GM10248 (cell line): ENCODE measurements at regions not wholly inside any gene's neighbourhood (a gene's known extent, or its start where the extent isn't known, plus 50 kb on each side); places are given as distances from the start of the nearest gene placed in this dataset.
"Not testable (repeated sequence)": the region's sequence is repeated elsewhere in the genome, so short reads cannot be mapped to it uniquely, and the experiment has no call there.

Source experiments
- CTCF ChIA-PET: fragments of 300-600 bp; sonication (Branson Sonifier 250); formaldehyde crosslinking; extraction: SDS; loops from one replicate; lab custom pipeline; 2021; ENCODE audit warnings: antibody characterized with exemption; lab: Yijun Ruan, JAX
- POLR2A ChIA-PET: fragments of 350-650 bp; sonication (Branson Sonifier 250); formaldehyde crosslinking; extraction: SDS; loops from one replicate; lab custom pipeline; 2020; ENCODE audit warnings: antibody characterized with exemption; lab: Yijun Ruan, JAX
- DNase-seq: peaks from one replicate; pipeline ENCODE4 v3.0.0; 2012; ENCODE audit errors: extremely low spot score
- TF ChIP-seq, protein P1 (sequence below): IDR thresholded peaks from 2 replicates; pipeline ENCODE4 v1.5.1; 2012; ENCODE audit warnings: mild to moderate bottlenecking, low read depth; ENCODE audit errors: extremely low read depth, missing control alignments, control extremely low read depth

DNA sequence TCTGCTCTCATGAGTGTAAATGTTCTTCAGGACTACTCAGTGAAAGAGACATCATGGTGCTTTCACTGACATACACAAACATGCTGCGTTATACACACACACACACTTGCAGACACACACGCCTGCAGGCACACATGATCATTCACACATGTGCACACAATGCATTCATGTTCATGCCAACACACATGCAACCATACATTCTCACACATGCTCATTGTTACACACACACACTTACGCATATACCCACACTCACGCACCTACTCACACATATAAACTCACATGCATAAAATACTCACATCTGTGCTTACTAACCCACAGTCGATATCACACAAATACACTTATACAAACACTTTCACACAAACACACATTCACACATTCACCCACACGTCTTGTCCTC lies 241.6 kb downstream of the LMX1A start:
- CTCF ChIA-PET, result interaction anchor here (1.0 to 2.6 kb wide), 8 partner anchors 9 to 253 kb away, joined by 3 to 12 read pairs (median 4); no protein-coding TSS in a partner anchor

GRCh38 chr1:165114022-165114888 lies 242.3 kb downstream of the LMX1A start:
- CTCF ChIA-PET, result interaction anchor here (0.8 to 2.6 kb wide), 11 partner anchors 9 to 253 kb away, joined by 3 to 12 read pairs (median 4); no protein-coding TSS in a partner anchor
- POLR2A ChIA-PET, result no interaction called here
- TF ChIP-seq, protein P1, sequence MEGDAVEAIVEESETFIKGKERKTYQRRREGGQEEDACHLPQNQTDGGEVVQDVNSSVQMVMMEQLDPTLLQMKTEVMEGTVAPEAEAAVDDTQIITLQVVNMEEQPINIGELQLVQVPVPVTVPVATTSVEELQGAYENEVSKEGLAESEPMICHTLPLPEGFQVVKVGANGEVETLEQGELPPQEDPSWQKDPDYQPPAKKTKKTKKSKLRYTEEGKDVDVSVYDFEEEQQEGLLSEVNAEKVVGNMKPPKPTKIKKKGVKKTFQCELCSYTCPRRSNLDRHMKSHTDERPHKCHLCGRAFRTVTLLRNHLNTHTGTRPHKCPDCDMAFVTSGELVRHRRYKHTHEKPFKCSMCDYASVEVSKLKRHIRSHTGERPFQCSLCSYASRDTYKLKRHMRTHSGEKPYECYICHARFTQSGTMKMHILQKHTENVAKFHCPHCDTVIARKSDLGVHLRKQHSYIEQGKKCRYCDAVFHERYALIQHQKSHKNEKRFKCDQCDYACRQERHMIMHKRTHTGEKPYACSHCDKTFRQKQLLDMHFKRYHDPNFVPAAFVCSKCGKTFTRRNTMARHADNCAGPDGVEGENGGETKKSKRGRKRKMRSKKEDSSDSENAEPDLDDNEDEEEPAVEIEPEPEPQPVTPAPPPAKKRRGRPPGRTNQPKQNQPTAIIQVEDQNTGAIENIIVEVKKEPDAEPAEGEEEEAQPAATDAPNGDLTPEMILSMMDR, result peak; percentile 57
- DNase-seq, result no peak

More for the DNA sequence above, 241.6 kb downstream of the LMX1A start:
- DNase-seq, result no peak
- TF ChIP-seq, protein P1, result no peak
- POLR2A ChIA-PET, result no interaction called here

DNA sequence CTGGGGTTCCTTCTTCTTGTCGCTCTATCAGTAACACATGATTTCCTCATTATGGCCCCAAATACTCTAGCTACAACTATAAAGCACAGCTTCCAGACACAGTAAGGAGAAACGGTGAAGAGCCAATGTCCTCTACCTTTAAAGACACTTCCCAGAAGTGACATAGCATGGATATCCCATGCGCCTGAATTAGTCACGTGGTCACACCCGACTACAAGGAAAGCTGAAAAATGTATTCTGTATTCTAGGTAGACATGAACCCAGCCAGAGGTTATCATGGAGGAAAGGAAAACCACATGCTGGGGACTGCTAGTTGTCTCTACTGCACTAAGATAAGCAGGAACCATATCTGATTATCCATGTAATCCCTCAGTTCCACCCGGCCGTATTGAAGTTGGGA lies 244.3 kb downstream of the LMX1A start:
- ChIA-PET POLR2A (no interaction called here), CTCF (no interaction called here)
- no peak for DNase-seq
- TF ChIP-seq, protein P1, result no peak

DNA sequence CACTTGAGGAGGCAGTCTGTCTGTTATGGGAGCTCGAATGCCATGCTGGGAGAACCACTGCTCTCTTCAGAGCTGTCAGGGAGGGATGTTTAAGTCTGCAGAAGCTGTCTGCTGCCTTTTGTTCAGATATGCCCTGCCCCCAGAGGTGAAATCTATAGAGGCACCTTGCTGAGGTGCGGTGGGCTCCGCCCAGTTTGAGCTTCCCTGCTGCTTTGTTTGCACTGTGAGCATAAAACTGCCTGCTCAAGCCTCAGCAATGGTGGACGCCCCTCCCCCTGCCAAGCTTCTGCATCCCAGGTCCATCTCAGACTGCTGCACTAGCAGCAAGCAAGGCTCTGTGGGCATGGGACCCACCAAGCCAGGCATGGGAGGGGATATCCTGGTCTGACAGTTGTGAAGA lies 247.5 kb downstream of the LMX1A start:
- DNase-seq, result no peak
- ChIA-PET POLR2A (no interaction called here), CTCF (interaction anchor here (1.3 kb wide), 1 partner anchor 21 kb away, joined by 4 read pairs; no protein-coding TSS in a partner anchor)
- TF ChIP-seq, protein P1, result no peak

- DNase-seq, result not testable (repeated sequence)
Measured at GRCh38 chr1:165092542-165093162, 263.9 kb downstream of the LMX1A start.

DNA sequence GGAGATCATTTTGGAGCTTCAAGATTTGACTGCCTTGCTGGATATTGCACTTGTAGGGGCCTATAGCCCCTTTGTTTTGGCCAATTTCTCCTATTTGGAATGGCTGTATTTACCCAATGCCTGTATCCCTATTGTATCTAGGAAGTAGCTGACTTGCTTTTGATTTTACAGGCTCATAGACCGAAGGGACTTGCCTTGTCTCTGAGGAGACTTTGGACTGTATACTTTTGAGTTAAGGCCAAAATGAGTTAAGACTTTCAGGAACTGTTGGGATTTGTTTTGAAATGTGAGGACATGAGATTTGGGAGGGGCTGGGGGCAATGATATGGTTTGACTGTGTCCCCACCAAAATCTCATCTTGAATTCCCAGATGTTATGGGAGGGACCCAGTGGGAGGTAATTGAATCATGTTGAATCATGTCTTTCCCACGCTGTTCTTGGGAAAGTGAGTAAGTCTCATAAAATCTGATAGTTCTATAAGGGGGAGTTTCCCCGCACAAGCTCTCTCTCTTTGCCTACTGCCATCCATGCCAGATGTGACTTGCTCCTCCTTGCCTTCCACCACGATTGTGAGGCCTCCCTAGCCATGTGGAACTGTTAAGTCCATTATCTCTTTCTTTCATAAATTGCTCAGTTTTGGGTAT lies 276.1 kb downstream of the LMX1A start:
- ChIA-PET CTCF (interaction anchor here (1.8 kb wide), 1 partner anchor 16 kb away, joined by 3 read pairs; no protein-coding TSS in a partner anchor), POLR2A (no interaction called here)
- TF ChIP-seq, protein P1, result no peak
- no peak for DNase-seq

More at GRCh38 chr1:165092542-165093162, 263.9 kb downstream of the LMX1A start:
- CTCF ChIA-PET, POLR2A ChIA-PET: not testable (repeated sequence)
